HCT116 (cell line): ENCODE measurements at regions not wholly inside any gene's neighbourhood (a gene's known extent, or its start where the extent isn't known, plus 50 kb on each side); places are given as distances from the start of the nearest gene placed in this dataset.

Experiments used
- ATAC-seq: fragments of 200-7000 bp; cut with Tn5 transposase; 2 replicates; pipeline ENCODE4 v1.9.1; 2020; ENCODE audit warnings: mild to moderate bottlenecking, moderate library complexity
- BruUV-seq: library from RNA; stranded (reverse); fragments of 400-500 nt; replicated peaks from 2 replicates; lab custom pipeline; 2021; lab: Mats Ljungman, UMichigan
- CTCF ChIA-PET: fragments of 300-600 bp; sonication (Branson Sonifier 250); formaldehyde crosslinking; loops from one replicate; lab custom pipeline; 2021; ENCODE audit warnings: antibody characterized with exemption; lab: Charles Lee
- POLR2A ChIA-PET: fragments of 300-600, 350-600 bp; sonication (Branson Sonifier 250); formaldehyde crosslinking; loops from one replicate; lab custom pipeline; 2021; ENCODE audit warnings: antibody characterized with exemption; lab: Charles Lee
- RAD21 ChIA-PET, 2 experiments: fragments of 300-600 bp; sonication (Branson Sonifier 250); formaldehyde crosslinking; loops; one replicate each; lab custom pipeline; 2023; ENCODE audit warnings: low total read pairs in 2 of 2; ENCODE audit not compliant: uncharacterized antibody in 2 of 2, unreplicated experiment in 2 of 2, low non-redundant PET in 1 of 2; lab: Charles Lee
- DNase-seq: peaks from one replicate; pipeline ENCODE4 v3.0.0-alpha.2; 2010; ENCODE audit warnings: low read depth, low spot score
- H2AFZ ChIP-seq: fragments of 200-600 bp; shearing (Covaris generic), sonication (generic); 2 replicates; pipeline ENCODE4 v1.6.1; 2017; ENCODE audit warnings: low read depth, mixed run types, mixed read lengths, antibody characterized with exemption, low read length; ENCODE audit not compliant: poor library complexity, severe bottlenecking
- H3K27ac ChIP-seq: 2 replicates; pipeline ENCODE4 v1.5.1; 2012; ENCODE audit warnings: low read depth, low read length
- H3K27me3 ChIP-seq: fragments of 200-600 bp; sonication (generic); 2 replicates; pipeline ENCODE4 v1.6.1; 2016; ENCODE audit warnings: mixed run types, low read length, mixed read lengths; ENCODE audit not compliant: insufficient read depth
- H3K36me3 ChIP-seq, 2 experiments: fragments of 200-500 bp in 1 of 2; fragments of 200-600 bp in 1 of 2; sonication (Bioruptor generic) in 1 of 2; sonication (generic) in 1 of 2; 2 replicates each; pipeline versions ENCODE4 v1.5.1 to v1.6.1; 2014 to 2016; ENCODE audit warnings: low read length in 2 of 2, inconsistent platforms in 1 of 2, mixed read lengths in 1 of 2, mixed run types in 1 of 2; ENCODE audit not compliant: insufficient read depth in 2 of 2, control insufficient read depth in 1 of 2
- H3K4me1 ChIP-seq, 2 experiments: fragments of 200-600 bp in 1 of 2; sonication (generic) in 1 of 2; 2 replicates each; pipeline versions ENCODE4 v1.5.1 to v1.6.1; 2012 to 2017; ENCODE audit warnings: low read length in 2 of 2, inconsistent platforms in 1 of 2, mild to moderate bottlenecking in 1 of 2, mixed read lengths in 1 of 2, mixed run types in 1 of 2, moderate library complexity in 1 of 2; ENCODE audit not compliant: insufficient read depth in 2 of 2, control insufficient read depth in 1 of 2
- H3K4me2 ChIP-seq: fragments of 200-600 bp; sonication (generic); 2 replicates; pipeline ENCODE4 v1.6.1; 2017; ENCODE audit warnings: mixed run types, low read length, mixed read lengths
- H3K4me3 ChIP-seq, 2 experiments: fragments of 200-600 bp in 1 of 2; sonication (generic) in 1 of 2; replicated peaks in 1 of 2; 2 replicates each; pipeline ENCODE4 v1.5.1; 2011 to 2016; ENCODE audit warnings: low read length in 2 of 2, control low read depth in 1 of 2, low read depth in 1 of 2, mild to moderate bottlenecking in 1 of 2, mixed read lengths in 1 of 2, mixed run types in 1 of 2
- H3K79me2 ChIP-seq: fragments of 200-600 bp; sonication (generic); 2 replicates; pipeline ENCODE4 v1.6.1; 2017; ENCODE audit warnings: mild to moderate bottlenecking, mixed run types, low read length, moderate library complexity, mixed read lengths; ENCODE audit not compliant: insufficient read depth
- H3K9ac ChIP-seq: fragments of 200-600 bp; sonication (generic); 2 replicates; pipeline ENCODE4 v1.6.1; 2016; ENCODE audit warnings: low read length, mixed read lengths
- H3K9me2 ChIP-seq: fragments of 200-600 bp; sonication (generic), shearing (Covaris generic); 2 replicates; pipeline ENCODE4 v1.6.1; 2017; ENCODE audit warnings: mixed run types, mild to moderate bottlenecking, moderate library complexity; ENCODE audit not compliant: insufficient read depth
- H3K9me3 ChIP-seq, 2 experiments: fragments of 200-500 bp in 1 of 2; fragments of 200-600 bp in 1 of 2; sonication (Bioruptor generic) in 1 of 2; sonication (generic) in 1 of 2; 2 replicates each; pipeline ENCODE4 v1.6.1; 2014 to 2017; ENCODE audit warnings: low read length in 2 of 2, mixed read lengths in 2 of 2, inconsistent platforms in 1 of 2, low read depth in 1 of 2, mild to moderate bottlenecking in 1 of 2, mixed run types in 1 of 2, moderate library complexity in 1 of 2; ENCODE audit not compliant: control insufficient read depth in 1 of 2, insufficient read depth in 1 of 2
- H4K20me1 ChIP-seq: fragments of 200-600 bp; sonication (generic), shearing (Covaris generic); 2 replicates; pipeline ENCODE4 v1.6.1; 2017; ENCODE audit warnings: mixed run types, mild to moderate bottlenecking, moderate library complexity; ENCODE audit not compliant: insufficient read depth
- CBX3 ChIP-seq: IDR thresholded peaks from 2 replicates; pipeline ENCODE4 v1.6.1; 2012; ENCODE audit warnings: low read depth
- CEBPB ChIP-seq: IDR thresholded peaks from 2 replicates; pipeline ENCODE4 v1.6.1; 2012; ENCODE audit warnings: low read depth
- CTCF ChIP-seq, 3 experiments: fragments of 200-600 bp in 1 of 3; sonication (generic) in 1 of 3; IDR thresholded peaks in 2 of 3; conservative IDR thresholded peaks in 1 of 3; 2 replicates each; pipeline ENCODE4 v1.5.1; 2012 to 2017; ENCODE audit warnings: low read depth in 2 of 3, low read length in 2 of 3, antibody characterized with exemption in 1 of 3, borderline replicate concordance in 1 of 3, control low read depth in 1 of 3, mild to moderate bottlenecking in 1 of 3, mixed read lengths in 1 of 3, mixed run types in 1 of 3, moderate library complexity in 1 of 3; ENCODE audit not compliant: insufficient read depth in 1 of 3
- EZH2 ChIP-seq: fragments of 200-600 bp; sonication (generic); IDR thresholded peaks from 2 replicates; pipeline ENCODE4 v1.6.1; 2017; ENCODE audit warnings: antibody characterized with exemption, mixed run types
- FOSL1 ChIP-seq: IDR thresholded peaks from 2 replicates; pipeline ENCODE4 v1.6.1; 2012; ENCODE audit warnings: low read depth
- JUND ChIP-seq: IDR thresholded peaks from 2 replicates; pipeline ENCODE4 v1.6.1; 2012
- POLR2AphosphoS5 ChIP-seq: IDR thresholded peaks from 2 replicates; pipeline ENCODE4 v1.6.1; 2011; ENCODE audit warnings: mild to moderate bottlenecking, low read depth, low read length, moderate library complexity
- REST ChIP-seq: IDR thresholded peaks from 2 replicates; pipeline ENCODE4 v1.6.1; 2012; ENCODE audit warnings: low read depth
- SIN3A ChIP-seq: IDR thresholded peaks from 2 replicates; pipeline ENCODE4 v1.6.1; 2012; ENCODE audit warnings: low read depth
- SP1 ChIP-seq: IDR thresholded peaks from 2 replicates; pipeline ENCODE4 v1.6.1; 2012; ENCODE audit warnings: low read depth
- SRF ChIP-seq: IDR thresholded peaks from 2 replicates; pipeline ENCODE4 v1.6.1; 2012; ENCODE audit warnings: low read depth
- YY1 ChIP-seq: IDR thresholded peaks from 2 replicates; pipeline ENCODE4 v1.6.1; 2011; ENCODE audit warnings: low read length, low read depth, moderate library complexity, mild to moderate bottlenecking; ENCODE audit not compliant: insufficient replicate concordance; ENCODE audit errors: extremely low read depth
- ZBTB33 ChIP-seq: IDR thresholded peaks from 2 replicates; pipeline ENCODE4 v1.6.1; 2011; ENCODE audit warnings: mild to moderate bottlenecking, low read length, moderate library complexity; ENCODE audit not compliant: insufficient replicate concordance; ENCODE audit errors: extremely low read depth
- ZFX ChIP-seq: fragments of 450-650 bp; IDR thresholded peaks from 2 replicates; pipeline ENCODE4 v1.6.1; 2017
- ZNF274 ChIP-seq: fragments of 200-500 bp; sonication (Bioruptor generic); IDR thresholded peaks from 2 replicates; pipeline ENCODE4 v1.6.1; 2014; ENCODE audit warnings: mild to moderate bottlenecking, low read depth, low read length, inconsistent platforms
- intact Hi-C: fragments of 100-400 bp; cut with micrococcal nuclease; formaldehyde crosslinking; loops from 2 replicates; pipeline ENCODE4 v1.10.0; 2022

GRCh38 chrX:13890806-13891205 lies 73.9 kb upstream of the GPM6B start:
- intact Hi-C loops, result no loop called here
- Histone ChIP-seq H3K27me3 (no peaks in the 10 kb centered on the region), H3K27ac (no peak overlapping the region), H3K9ac (no peak overlapping the region), H4K20me1 (no peaks in the 10 kb centered on the region), H3K4me2 (no peak overlapping the region), H2AFZ (no peak overlapping the region), H3K79me2 (no peaks in the 10 kb centered on the region), H3K4me3 (no peak overlapping the region), H3K9me3 (no peaks in the 10 kb centered on the region), H3K36me3 (no peaks in the 10 kb centered on the region), H3K4me1 (no peaks in the 10 kb centered on the region), H3K9me2 (no peaks in the 10 kb centered on the region)
- TF ChIP-seq ZBTB33 (no peak), ZFX (no peak), SP1 (no peak), SRF (no peak), ZNF274 (no peak), POLR2AphosphoS5 (no peak)
- ChIA-PET POLR2A (no interaction called here), CTCF (no interaction called here), RAD21 (no interaction called here)
- DNase-seq (no peak), ATAC-seq (no peak)
- no TSS peak for BruUV-seq

- Histone ChIP-seq H3K4me3 (no peak overlapping the region), H2AFZ (no peak overlapping the region), H4K20me1 (no peaks in the 10 kb centered on the region), H3K9me3 (no peaks in the 10 kb centered on the region), H3K4me2 (no peak overlapping the region), H3K27me3 (no peaks in the 10 kb centered on the region), H3K36me3 (no peaks in the 10 kb centered on the region), H3K4me1 (no peaks in the 10 kb centered on the region), H3K79me2 (no peaks in the 10 kb centered on the region), H3K9me2 (no peaks in the 10 kb centered on the region), H3K9ac (no peak overlapping the region), H3K27ac (no peak overlapping the region)
- CTCF ChIA-PET, result no interaction called here
- intact Hi-C loops, result no loop called here
- DNase-seq (no peak), ATAC-seq (no peak)
- TF ChIP-seq CTCF (IDR thresholded peaks at IDR 0.05 in 2 of 3, conservative IDR thresholded peaks at IDR 0.05 in 1 of 3; ENCODE audit: borderline replicate concordance in 1 of 3, insufficient read depth in 1 of 3, low read depth in 2 of 3, low read length in 2 of 3), result no peak
- TF ChIP-seq EZH2, result no peak
- no peak for TF ChIP-seq JUND
- no peak for TF ChIP-seq YY1
- no peak for TF ChIP-seq CBX3
- TF ChIP-seq REST, result no peak
- no peak for TF ChIP-seq CEBPB
- TF ChIP-seq FOSL1, result no peak
- TF ChIP-seq SIN3A, result no peak
- POLR2A ChIA-PET, result no interaction called here
- RAD21 ChIA-PET, result no interaction called here
- no TSS peak for BruUV-seq
These were observed 71.4 kb upstream of the GPM6B start for GRCh38 chrX:13888284-13888683.
